ENCODE measurements at regions not wholly inside any gene's neighbourhood (a gene's known extent, or its start where the extent isn't known, plus 50 kb on each side); places are given as distances from the start of the nearest gene placed in this dataset.
A peak's percentile ranks its signal among the peaks of the same experiment; 100 is the strongest.

GRCh38 chr18:51653507-51654213 is 456.2 kb upstream of the MEX3C start:
- Mint-ChIP-seq H3K27me3 (ENCODE audit: low read depth in 3 of 3) (peaks cover 0 to 4% (median 2%) of the 10 kb centered on the region in 3 donors), H3K27ac (peak overlapping the region in 1 of 7 donors; percentile 16), H3K36me3 (no peaks in the 10 kb centered on the region), H3K9me3 (peaks cover 0 to 2% (median 0%) of the 10 kb centered on the region in 7 donors), H3K4me1 (no peaks in the 10 kb centered on the region), H3K4me3 (no peak overlapping the region)
- 82% methylated on average over 2 of the region's 3 CpGs for WGBS (ENCODE audit: insufficient coverage)
- H3K36me3 ChIP-seq (replicated peaks in 1 of 2; ENCODE audit: control insufficient read depth in 1 of 2, insufficient read depth in 2 of 2, low read length in 2 of 2) = no peaks in the 10 kb centered on the region
- no peak overlapping the region for H3K4me2 ChIP-seq (replicated peaks; ENCODE audit: extremely low read depth, low read length, poor library complexity, severe bottlenecking)
- no peak for TF ChIP-seq CTCF (IDR thresholded peaks at IDR 0.05)
- no peak overlapping the region for H3K4me3 ChIP-seq (replicated peaks in 1 of 3; ENCODE audit: low read depth in 2 of 3, low read length in 3 of 3)
- H3K79me2 ChIP-seq (ENCODE audit: insufficient read depth, low read length) = no peaks in the 10 kb centered on the region
- no peak overlapping the region for H2AFZ ChIP-seq (ENCODE audit: insufficient read depth, low read depth, low read length, poor library complexity, severe bottlenecking)
- no peaks in the 10 kb centered on the region for H3K9me3 ChIP-seq (replicated peaks in 1 of 2; ENCODE audit: control insufficient read depth in 1 of 2, insufficient read depth in 1 of 2, low read length in 2 of 2)
- H4K20me1 ChIP-seq (ENCODE audit: insufficient read depth, low read length) = no peaks in the 10 kb centered on the region
- intact Hi-C loops (cut with micrococcal nuclease) = no loop called here
- H3K9ac ChIP-seq (ENCODE audit: insufficient read depth, low read length, poor library complexity, severe bottlenecking) = no peak overlapping the region
- no peaks in the 10 kb centered on the region for H3K27me3 ChIP-seq (ENCODE audit: control insufficient read depth in 2 of 2, insufficient read depth in 2 of 2, low read length in 2 of 2)
- H3K27ac ChIP-seq (ENCODE audit: low read depth in 1 of 2, low read length in 2 of 2) = no peak overlapping the region
- no peaks in the 10 kb centered on the region for H3K4me1 ChIP-seq (ENCODE audit: control insufficient read depth in 1 of 2, insufficient read depth in 2 of 2, low read length in 2 of 2)
- DNase-seq = no peak

GRCh38 chr18:51654488-51655326 is 457.2 kb upstream of the MEX3C start:
- no peaks in the 10 kb centered on the region for H3K4me1 Mint-ChIP-seq
- no peaks in the 10 kb centered on the region for H3K36me3 ChIP-seq (replicated peaks in 1 of 2; ENCODE audit: control insufficient read depth in 1 of 2, insufficient read depth in 2 of 2, low read length in 2 of 2)
- H3K27ac ChIP-seq (ENCODE audit: low read depth in 1 of 2, low read length in 2 of 2) = no peak overlapping the region
- no peaks in the 10 kb centered on the region for H4K20me1 ChIP-seq (ENCODE audit: insufficient read depth, low read length)
- H3K36me3 Mint-ChIP-seq = no peaks in the 10 kb centered on the region
- peaks cover 0 to 2% (median 0%) of the 10 kb centered on the region in 7 donors for H3K9me3 Mint-ChIP-seq
- H3K79me2 ChIP-seq (ENCODE audit: insufficient read depth, low read length) = no peaks in the 10 kb centered on the region
- DNase-seq = no peak
- H3K4me3 ChIP-seq (replicated peaks in 1 of 3; ENCODE audit: low read depth in 2 of 3, low read length in 3 of 3) = no peak overlapping the region
- no peaks in the 10 kb centered on the region for H3K27me3 ChIP-seq (ENCODE audit: control insufficient read depth in 2 of 2, insufficient read depth in 2 of 2, low read length in 2 of 2)
- intact Hi-C loops (cut with micrococcal nuclease) = no loop called here
- no peak overlapping the region for H3K27ac Mint-ChIP-seq
- no peak for TF ChIP-seq CTCF (IDR thresholded peaks at IDR 0.05)
- no peak overlapping the region for H2AFZ ChIP-seq (ENCODE audit: insufficient read depth, low read depth, low read length, poor library complexity, severe bottlenecking)
- 43% methylated on average over 4 of the region's 10 CpGs for WGBS (ENCODE audit: insufficient coverage)
- no peaks in the 10 kb centered on the region for H3K9me3 ChIP-seq (replicated peaks in 1 of 2; ENCODE audit: control insufficient read depth in 1 of 2, insufficient read depth in 1 of 2, low read length in 2 of 2)
- no peak overlapping the region for H3K9ac ChIP-seq (ENCODE audit: insufficient read depth, low read length, poor library complexity, severe bottlenecking)
- H3K27me3 Mint-ChIP-seq (ENCODE audit: low read depth in 3 of 3) = peaks cover 0 to 4% (median 2%) of the 10 kb centered on the region in 3 donors
- H3K4me1 ChIP-seq (ENCODE audit: control insufficient read depth in 1 of 2, insufficient read depth in 2 of 2, low read length in 2 of 2) = no peaks in the 10 kb centered on the region
- no peak overlapping the region for H3K4me2 ChIP-seq (replicated peaks; ENCODE audit: extremely low read depth, low read length, poor library complexity, severe bottlenecking)
- no peak overlapping the region for H3K4me3 Mint-ChIP-seq

Measured in CD14-positive monocyte (primary cell).